ENCODE measurements at regions not wholly inside any gene's neighbourhood (a gene's known extent, or its start where the extent isn't known, plus 50 kb on each side); places are given as distances from the start of the nearest gene placed in this dataset.

DNA sequence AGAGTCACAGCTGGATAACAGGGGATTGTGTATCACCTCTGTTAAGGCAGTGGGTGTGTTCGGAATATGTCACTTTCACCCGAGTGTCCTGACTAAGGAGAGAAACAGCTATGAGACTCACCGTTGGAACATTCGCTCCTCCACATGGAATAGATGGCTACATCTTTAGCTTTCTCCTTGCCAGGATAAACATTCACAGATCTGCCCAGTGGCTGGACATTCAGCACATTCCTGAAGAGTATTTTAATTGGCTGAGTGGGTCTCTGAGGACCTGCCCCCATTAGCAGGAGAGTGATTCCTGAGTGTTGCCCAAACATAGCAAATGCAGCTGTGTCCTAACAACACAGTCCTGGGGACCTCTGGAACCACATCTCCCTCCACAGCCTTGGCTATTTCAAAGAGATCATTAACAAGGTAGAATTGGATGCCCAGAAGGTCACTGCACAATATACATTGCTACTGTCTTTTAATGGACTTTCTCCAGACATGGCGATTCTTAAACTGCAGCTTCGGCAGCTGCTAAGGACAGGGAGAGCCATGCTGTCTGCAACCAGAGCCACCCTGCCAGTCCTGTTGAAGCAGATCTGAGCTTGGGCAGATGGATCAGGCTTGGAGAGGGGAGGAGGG, 435.0 kb upstream of the CADM1 start:
- TF ChIP-seq, protein P1, sequence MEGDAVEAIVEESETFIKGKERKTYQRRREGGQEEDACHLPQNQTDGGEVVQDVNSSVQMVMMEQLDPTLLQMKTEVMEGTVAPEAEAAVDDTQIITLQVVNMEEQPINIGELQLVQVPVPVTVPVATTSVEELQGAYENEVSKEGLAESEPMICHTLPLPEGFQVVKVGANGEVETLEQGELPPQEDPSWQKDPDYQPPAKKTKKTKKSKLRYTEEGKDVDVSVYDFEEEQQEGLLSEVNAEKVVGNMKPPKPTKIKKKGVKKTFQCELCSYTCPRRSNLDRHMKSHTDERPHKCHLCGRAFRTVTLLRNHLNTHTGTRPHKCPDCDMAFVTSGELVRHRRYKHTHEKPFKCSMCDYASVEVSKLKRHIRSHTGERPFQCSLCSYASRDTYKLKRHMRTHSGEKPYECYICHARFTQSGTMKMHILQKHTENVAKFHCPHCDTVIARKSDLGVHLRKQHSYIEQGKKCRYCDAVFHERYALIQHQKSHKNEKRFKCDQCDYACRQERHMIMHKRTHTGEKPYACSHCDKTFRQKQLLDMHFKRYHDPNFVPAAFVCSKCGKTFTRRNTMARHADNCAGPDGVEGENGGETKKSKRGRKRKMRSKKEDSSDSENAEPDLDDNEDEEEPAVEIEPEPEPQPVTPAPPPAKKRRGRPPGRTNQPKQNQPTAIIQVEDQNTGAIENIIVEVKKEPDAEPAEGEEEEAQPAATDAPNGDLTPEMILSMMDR (conservative IDR thresholded peaks at IDR 0.05; ENCODE audit: control insufficient read depth, insufficient read depth, low read depth, low read length), result no peak
- no peak overlapping the region for H3K4me3 ChIP-seq (ENCODE audit: control insufficient read depth, low read depth, low read length)
- DNase-seq (ENCODE audit: low read depth), result no peak

DNA sequence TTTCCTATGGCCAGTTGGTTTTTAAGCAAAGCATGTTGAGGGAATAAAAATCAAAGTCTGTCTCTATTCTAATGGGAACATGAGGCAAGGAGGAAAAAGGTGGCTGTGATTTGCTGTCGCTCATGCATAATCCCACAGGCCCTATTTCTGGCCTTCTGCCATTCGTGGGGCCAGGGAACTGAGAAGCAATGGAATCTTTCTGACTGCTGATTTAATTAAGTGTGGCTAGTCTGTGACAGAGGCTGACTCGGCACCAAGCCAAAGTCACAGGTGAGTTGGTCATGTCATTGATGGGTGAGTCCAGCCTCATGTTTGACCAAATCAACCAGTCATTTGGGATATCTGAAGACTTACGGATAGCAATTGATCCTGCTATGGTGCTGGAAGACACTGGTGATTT, 429.3 kb upstream of the CADM1 start:
- DNase-seq (ENCODE audit: low read depth), result no peak
- H3K4me3 ChIP-seq (ENCODE audit: control insufficient read depth, low read depth, low read length), result no peak overlapping the region
- TF ChIP-seq, protein P1 (conservative IDR thresholded peaks at IDR 0.05; ENCODE audit: control insufficient read depth, insufficient read depth, low read depth, low read length), result no peak

DNA sequence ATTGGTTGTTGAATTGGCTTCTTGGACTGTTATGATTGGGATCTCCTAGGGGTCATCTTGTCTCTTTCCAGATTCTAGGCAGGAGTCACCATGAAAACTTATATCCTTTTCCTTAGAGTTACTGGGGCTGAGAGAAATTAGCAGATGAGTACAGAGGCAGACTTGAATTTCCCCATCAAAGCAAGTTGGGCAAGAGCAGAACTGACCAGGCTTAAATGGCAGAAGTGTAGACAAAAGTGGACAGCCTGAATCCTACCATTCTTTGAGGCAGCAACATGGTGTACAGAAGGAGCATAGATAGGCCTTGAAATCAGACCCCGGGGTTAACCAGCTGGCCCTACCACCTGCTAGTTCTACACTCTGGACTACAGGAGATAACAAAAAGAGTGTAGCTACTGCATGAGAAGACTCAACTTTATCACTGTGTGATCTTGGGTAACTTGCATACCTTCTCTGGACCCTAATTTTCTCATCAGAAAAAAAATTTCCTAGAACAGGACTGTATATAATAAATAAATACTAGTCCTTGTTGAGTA, 427.4 kb upstream of the CADM1 start:
- TF ChIP-seq, protein P1 (conservative IDR thresholded peaks at IDR 0.05; ENCODE audit: control insufficient read depth, insufficient read depth, low read depth, low read length), result no peak
- H3K4me3 ChIP-seq (ENCODE audit: control insufficient read depth, low read depth, low read length), result no peak overlapping the region
- DNase-seq (ENCODE audit: low read depth), result no peak

DNA sequence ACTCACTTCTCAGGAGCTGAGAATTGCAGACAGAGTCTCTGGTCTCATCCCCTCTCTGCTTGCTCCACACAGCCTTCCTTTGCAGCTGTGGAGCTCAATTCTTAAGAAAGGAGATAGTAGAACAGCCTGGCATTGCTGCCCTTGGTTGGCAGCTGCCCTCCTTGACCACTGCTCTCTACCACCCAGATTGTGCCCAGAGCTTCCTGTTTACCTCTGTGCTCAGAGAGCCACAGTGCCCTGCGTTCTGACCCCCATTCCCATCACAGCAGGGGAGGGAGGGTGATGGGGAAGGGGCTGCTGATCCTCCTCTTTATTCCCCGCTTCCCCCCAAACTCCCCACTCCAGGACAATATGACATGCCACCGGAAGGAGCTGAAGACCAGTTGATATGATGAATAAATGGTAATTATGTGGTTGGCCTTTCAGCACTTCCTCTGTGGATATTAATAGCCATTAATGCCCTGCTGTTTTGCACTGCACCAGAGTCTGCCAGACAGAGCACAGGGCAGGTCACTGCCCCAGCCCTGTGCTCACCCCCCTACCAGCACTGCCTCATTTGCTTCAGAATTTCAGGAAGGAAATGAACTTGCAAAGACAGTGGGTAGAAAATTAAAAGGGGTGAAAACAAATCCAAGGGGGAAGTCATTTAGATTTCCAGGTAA, 426.8 kb upstream of the CADM1 start:
- DNase-seq (ENCODE audit: low read depth), result no peak
- H3K4me3 ChIP-seq (ENCODE audit: control insufficient read depth, low read depth, low read length), result no peak overlapping the region
- TF ChIP-seq, protein P1 (conservative IDR thresholded peaks at IDR 0.05; ENCODE audit: control insufficient read depth, insufficient read depth, low read depth, low read length), result no peak

DNA sequence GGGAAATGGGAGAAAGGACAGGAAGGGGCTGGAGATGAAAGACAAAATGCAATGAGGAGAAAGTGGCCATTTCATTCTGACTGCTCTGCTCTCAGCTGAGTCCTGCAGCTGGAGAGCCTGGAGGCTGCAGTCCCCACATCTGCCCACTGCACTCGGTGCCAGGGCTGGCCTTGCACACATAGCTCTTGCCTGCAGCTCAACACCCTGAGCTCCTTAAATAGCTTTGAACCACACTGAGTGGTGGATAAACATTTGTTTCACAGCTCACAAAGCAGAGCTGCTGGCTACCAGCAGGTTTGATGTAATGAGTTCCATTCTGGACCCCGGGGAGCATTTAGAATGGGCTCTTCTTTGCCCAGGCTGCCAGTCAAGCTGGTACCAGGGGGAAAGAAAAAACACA, 426.1 kb upstream of the CADM1 start:
- no peak for DNase-seq (ENCODE audit: low read depth)
- no peak overlapping the region for H3K4me3 ChIP-seq (ENCODE audit: control insufficient read depth, low read depth, low read length)
- TF ChIP-seq, protein P1 (conservative IDR thresholded peaks at IDR 0.05; ENCODE audit: control insufficient read depth, insufficient read depth, low read depth, low read length), result no peak

DNA sequence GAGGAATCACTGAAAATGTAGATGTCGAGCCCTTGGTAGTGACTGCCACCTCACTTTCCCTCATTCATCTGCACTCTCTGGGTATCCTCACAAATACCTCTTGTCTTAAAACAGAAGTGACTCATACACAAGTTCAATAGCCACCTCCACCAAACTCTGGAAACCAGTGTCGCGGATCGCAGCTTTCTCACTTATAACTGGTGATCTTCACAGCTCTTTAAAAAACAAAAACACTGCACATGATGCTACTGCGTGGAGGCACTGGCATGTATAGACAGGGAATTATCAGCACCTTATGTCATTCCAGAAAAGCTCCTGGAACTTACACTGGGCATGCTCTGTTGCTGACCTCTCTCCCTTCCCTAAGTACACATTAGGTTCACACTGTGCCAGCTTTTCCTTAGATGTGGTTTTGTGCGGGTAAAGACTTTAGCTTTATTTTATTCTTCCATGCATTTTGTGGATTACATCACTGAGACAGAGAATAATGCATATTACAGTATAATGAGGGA, 425.5 kb upstream of the CADM1 start:
- no peak overlapping the region for H3K4me3 ChIP-seq (ENCODE audit: control insufficient read depth, low read depth, low read length)
- TF ChIP-seq, protein P1 (conservative IDR thresholded peaks at IDR 0.05; ENCODE audit: control insufficient read depth, insufficient read depth, low read depth, low read length), result no peak
- DNase-seq (ENCODE audit: low read depth), result no peak

Measured in fibroblast of mammary gland (primary cell).